Natural killer cell (primary cell): ENCODE measurements at regions not wholly inside any gene's neighbourhood (a gene's known extent, or its start where the extent isn't known, plus 50 kb on each side); places are given as distances from the start of the nearest gene placed in this dataset.

Experiments
- ATAC-seq, 3 donors: fragments of 150-1000 bp in 2 of 3; fragments of 200-7000 bp in 1 of 3; cut with Tn5 transposase; 1 replicate in 1 of 3; 2 replicates in 2 of 3; pipeline ENCODE4 v1.10.0; 2021; ENCODE audit warnings: mild to moderate bottlenecking in 2 of 3, moderate library complexity in 2 of 3
- DNase-seq, 2 donors: peaks; one replicate each; pipeline versions ENCODE4 v3.0.0 to v3.0.0-alpha.2; 2013 to 2021; ENCODE audit warnings: mixed read lengths in 1 of 2
- H3K27ac ChIP-seq: one replicate; pipeline ENCODE4 v1.5.1; 2013; ENCODE audit warnings: mild to moderate bottlenecking, low read length
- H3K27me3 ChIP-seq: one replicate; pipeline ENCODE4 v1.6.1; 2013; ENCODE audit warnings: low read length; ENCODE audit not compliant: control insufficient read depth, insufficient read depth
- H3K36me3 ChIP-seq: one replicate; pipeline ENCODE4 v1.6.1; 2013; ENCODE audit warnings: low read length; ENCODE audit not compliant: control insufficient read depth, insufficient read depth
- H3K4me1 ChIP-seq: one replicate; pipeline ENCODE4 v1.6.1; 2013; ENCODE audit warnings: low read length; ENCODE audit not compliant: control insufficient read depth, insufficient read depth
- H3K4me3 ChIP-seq: one replicate; pipeline ENCODE4 v1.5.1; 2013; ENCODE audit warnings: low read length
- H3K9me3 ChIP-seq: one replicate; pipeline ENCODE4 v1.6.1; 2013; ENCODE audit warnings: low read length; ENCODE audit not compliant: control insufficient read depth, insufficient read depth
- H3K27ac Mint-ChIP-seq, 2 donors: one replicate each; pipeline ENCODE4 v1.8.0; 2022; ENCODE audit warnings: mild to moderate bottlenecking in 2 of 2, mixed read lengths in 2 of 2, moderate library complexity in 1 of 2
- H3K27me3 Mint-ChIP-seq, 2 donors: one replicate each; pipeline ENCODE4 v1.8.0; 2022; ENCODE audit warnings: low read depth in 2 of 2, mixed read lengths in 2 of 2
- H3K36me3 Mint-ChIP-seq: one replicate; pipeline ENCODE4 v1.8.0; 2022; ENCODE audit warnings: mixed read lengths
- H3K4me1 Mint-ChIP-seq, 2 donors: one replicate each; pipeline ENCODE4 v1.8.0; 2022; ENCODE audit warnings: mixed read lengths in 2 of 2
- H3K4me3 Mint-ChIP-seq: one replicate; pipeline ENCODE4 v1.8.0; 2022; ENCODE audit warnings: mild to moderate bottlenecking, moderate library complexity, mixed read lengths
- H3K9me3 Mint-ChIP-seq, 2 donors: one replicate each; pipeline ENCODE4 v1.8.0; 2022; ENCODE audit warnings: mixed read lengths in 2 of 2
- WGBS: methylation state at CpG from one replicate; pipeline ENCODE4 v1.1.7; 2013; ENCODE audit warnings: missing lambda C conversion rate; ENCODE audit not compliant: insufficient coverage; 5-methylcytosine and 5-hydroxymethylcytosine counted together
- intact Hi-C: fragments of 100-400 bp; cut with micrococcal nuclease; formaldehyde crosslinking; loops from one replicate; pipeline ENCODE4 v1.14.2; 2022
- TF ChIP-seq, protein P1 (sequence below): fragments of 200-600 bp; IDR thresholded peaks from one replicate; pipeline ENCODE4 v1.8.0; 2022; ENCODE audit warnings: antibody characterized with exemption

DNA sequence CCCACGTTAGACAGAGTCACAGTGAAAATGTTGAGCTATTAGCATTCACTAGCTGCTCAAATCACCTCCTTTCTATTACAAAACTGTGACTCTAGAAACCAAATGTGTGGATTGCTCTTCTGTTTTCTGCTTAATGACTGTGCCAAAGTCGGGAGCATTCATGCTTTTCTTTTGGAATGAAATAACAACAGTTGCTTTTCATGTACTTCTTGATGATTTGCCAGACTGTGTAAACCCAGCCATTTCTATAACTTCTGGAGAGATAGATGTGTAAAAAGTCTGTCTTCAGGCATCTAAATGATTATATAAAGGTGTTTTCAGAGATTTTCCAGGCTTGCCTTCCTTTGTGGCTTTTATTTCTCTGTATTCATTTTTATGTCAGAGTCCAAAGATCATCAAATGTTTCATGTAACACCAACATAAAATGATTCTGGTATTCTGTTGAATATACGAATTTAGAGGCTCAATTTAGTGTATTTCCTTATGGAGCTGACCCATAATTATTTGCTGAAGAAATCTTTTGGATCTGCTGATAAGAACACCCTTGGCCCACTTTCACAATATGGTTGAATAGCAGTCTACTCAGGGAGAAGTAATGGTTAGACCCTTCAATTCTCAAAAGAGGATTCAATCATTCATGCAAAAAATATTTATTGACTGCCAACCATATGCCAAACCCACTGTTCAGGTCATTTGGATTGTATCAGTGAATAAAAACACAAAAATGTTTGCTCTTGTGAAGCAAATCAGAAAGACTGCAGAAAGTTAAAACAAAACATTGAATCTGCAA is 581.2 kb downstream of the CDH18 start:
- H3K9me3 Mint-ChIP-seq, result peaks cover 12 to 15% of the 10 kb centered on the region in 2 donors
- WGBS, result 63% methylated on average over 2 of the region's 3 CpGs

DNA sequence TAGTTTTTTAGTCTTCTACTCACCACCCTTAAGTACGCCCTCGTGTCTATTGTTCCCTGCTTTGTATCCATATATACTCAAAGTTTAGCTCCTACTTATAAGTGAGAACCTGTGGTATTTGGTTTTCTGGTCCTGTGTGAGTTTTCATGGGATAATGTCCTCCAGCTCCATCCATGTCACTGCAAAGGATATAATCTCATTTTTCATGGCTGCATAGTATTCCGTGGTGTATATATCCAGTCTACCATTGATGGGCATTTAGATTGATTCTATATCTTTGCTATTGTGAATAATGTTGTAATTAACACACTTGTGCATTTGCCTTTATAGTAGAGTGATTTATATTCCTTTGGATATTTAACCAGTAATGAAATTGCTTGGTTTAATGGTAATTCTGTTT is 579.9 kb downstream of the CDH18 start:
- TF ChIP-seq, protein P1, sequence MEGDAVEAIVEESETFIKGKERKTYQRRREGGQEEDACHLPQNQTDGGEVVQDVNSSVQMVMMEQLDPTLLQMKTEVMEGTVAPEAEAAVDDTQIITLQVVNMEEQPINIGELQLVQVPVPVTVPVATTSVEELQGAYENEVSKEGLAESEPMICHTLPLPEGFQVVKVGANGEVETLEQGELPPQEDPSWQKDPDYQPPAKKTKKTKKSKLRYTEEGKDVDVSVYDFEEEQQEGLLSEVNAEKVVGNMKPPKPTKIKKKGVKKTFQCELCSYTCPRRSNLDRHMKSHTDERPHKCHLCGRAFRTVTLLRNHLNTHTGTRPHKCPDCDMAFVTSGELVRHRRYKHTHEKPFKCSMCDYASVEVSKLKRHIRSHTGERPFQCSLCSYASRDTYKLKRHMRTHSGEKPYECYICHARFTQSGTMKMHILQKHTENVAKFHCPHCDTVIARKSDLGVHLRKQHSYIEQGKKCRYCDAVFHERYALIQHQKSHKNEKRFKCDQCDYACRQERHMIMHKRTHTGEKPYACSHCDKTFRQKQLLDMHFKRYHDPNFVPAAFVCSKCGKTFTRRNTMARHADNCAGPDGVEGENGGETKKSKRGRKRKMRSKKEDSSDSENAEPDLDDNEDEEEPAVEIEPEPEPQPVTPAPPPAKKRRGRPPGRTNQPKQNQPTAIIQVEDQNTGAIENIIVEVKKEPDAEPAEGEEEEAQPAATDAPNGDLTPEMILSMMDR, result no peak
- H3K36me3 ChIP-seq, result no peaks in the 10 kb centered on the region
- Mint-ChIP-seq H3K27ac (no peak overlapping the region), H3K4me3 (no peak overlapping the region), H3K4me1 (no peaks in the 10 kb centered on the region), H3K36me3 (peaks cover 16% of the 10 kb centered on the region), H3K9me3 (peaks cover 10 to 20% of the 10 kb centered on the region in 2 donors), H3K27me3 (no peaks in the 10 kb centered on the region)
- intact Hi-C loops, result no loop called here
- whole genome bisulfite sequencing, result 67% methylated on average over 1 of the region's 3 CpGs
- no peak overlapping the region for H3K27ac ChIP-seq
- H3K4me3 ChIP-seq, result no peak overlapping the region
- ATAC-seq (no peak), DNase-seq (no peak)
- no peaks in the 10 kb centered on the region for H3K27me3 ChIP-seq
- peaks cover 2% of the 10 kb centered on the region for H3K9me3 ChIP-seq
- no peaks in the 10 kb centered on the region for H3K4me1 ChIP-seq

More for the DNA sequence above, 581.2 kb downstream of the CDH18 start:
- DNase-seq (no peak), ATAC-seq (no peak)
- Mint-ChIP-seq H3K27me3 (no peaks in the 10 kb centered on the region), H3K4me3 (no peak overlapping the region), H3K27ac (no peak overlapping the region), H3K36me3 (peaks cover 16% of the 10 kb centered on the region), H3K4me1 (no peaks in the 10 kb centered on the region)
- H3K9me3 ChIP-seq, result peaks cover 5% of the 10 kb centered on the region
- intact Hi-C loops, result no loop called here
- TF ChIP-seq, protein P1, result no peak
- H3K27ac ChIP-seq, result no peak overlapping the region
- H3K27me3 ChIP-seq, result no peaks in the 10 kb centered on the region
- H3K4me1 ChIP-seq, result no peaks in the 10 kb centered on the region
- H3K36me3 ChIP-seq, result no peaks in the 10 kb centered on the region
- H3K4me3 ChIP-seq, result no peak overlapping the region

DNA sequence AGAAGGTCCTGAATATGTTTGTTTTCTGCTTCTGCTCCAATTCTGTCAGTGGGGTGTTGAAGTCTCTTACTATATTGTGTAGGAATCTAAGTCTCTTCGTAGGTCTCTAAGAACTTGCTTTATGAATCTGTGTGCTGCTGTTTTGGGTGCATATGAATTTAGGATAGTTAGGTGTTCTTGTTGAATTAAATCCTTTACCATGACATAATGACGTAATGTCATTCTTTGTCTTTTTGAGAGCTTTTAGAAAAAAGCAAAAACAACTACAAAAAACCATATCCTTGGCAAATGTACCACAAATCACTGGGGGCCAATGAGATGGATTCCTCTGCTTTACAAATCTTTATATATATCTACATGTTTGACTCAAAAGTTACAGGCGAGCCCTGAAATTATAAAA is 576.1 kb downstream of the CDH18 start:
- no peak overlapping the region for H3K27ac Mint-ChIP-seq
- Histone ChIP-seq H3K9me3 (no peaks in the 10 kb centered on the region), H3K27ac (no peak overlapping the region), H3K4me1 (no peaks in the 10 kb centered on the region), H3K4me3 (no peak overlapping the region), H3K27me3 (no peaks in the 10 kb centered on the region), H3K36me3 (no peaks in the 10 kb centered on the region)
- H3K4me3 Mint-ChIP-seq, result no peak overlapping the region
- ATAC-seq (no peak), DNase-seq (no peak)
- TF ChIP-seq, protein P1, result no peak
- no peaks in the 10 kb centered on the region for H3K27me3 Mint-ChIP-seq
- WGBS, result 72% methylated on average over 3 of the region's 3 CpGs
- intact Hi-C loops, result no loop called here
- H3K4me1 Mint-ChIP-seq, result no peaks in the 10 kb centered on the region
- H3K9me3 Mint-ChIP-seq, result peaks cover 18 to 35% of the 10 kb centered on the region in 2 donors
- peaks cover 16% of the 10 kb centered on the region for H3K36me3 Mint-ChIP-seq
